Smooth muscle cell (in vitro differentiated cells): ENCODE measurements at regions not wholly inside any gene's neighbourhood (a gene's known extent, or its start where the extent isn't known, plus 50 kb on each side); places are given as distances from the start of the nearest gene placed in this dataset.
"Not testable (repeated sequence)": the region's sequence is repeated elsewhere in the genome, so short reads cannot be mapped to it uniquely, and the experiment has no call there.

Experiments
- DNase-seq: peaks from one replicate; lab custom pipeline; 2025; ENCODE audit not compliant: unreplicated experiment; lab: John Stamatoyannopoulos, UW
- H2AFZ ChIP-seq: fragments of 200-600 bp; sonication (generic); 2 replicates; pipeline ENCODE4 v1.6.0; 2016; ENCODE audit warnings: antibody characterized with exemption, low read depth, mild to moderate bottlenecking
- H3F3A ChIP-seq: fragments of 200-600 bp; sonication (generic); 2 replicates; pipeline ENCODE4 v1.6.0; 2017; ENCODE audit warnings: antibody characterized with exemption, low read depth
- H3K27ac ChIP-seq: fragments of 200-600 bp; sonication (generic); 2 replicates; pipeline ENCODE4 v1.5.1; 2016; ENCODE audit warnings: low read depth, mild to moderate bottlenecking
- H3K27me3 ChIP-seq: fragments of 200-600 bp; sonication (generic); 2 replicates; pipeline ENCODE4 v1.6.1; 2016; ENCODE audit warnings: low read depth, mild to moderate bottlenecking
- H3K36me3 ChIP-seq: fragments of 200-600 bp; sonication (generic); 2 replicates; pipeline ENCODE4 v1.5.1; 2016; ENCODE audit warnings: low read depth
- H3K4me1 ChIP-seq: fragments of 200-600 bp; sonication (generic); 2 replicates; pipeline ENCODE4 v1.5.1; 2016; ENCODE audit warnings: low read depth
- H3K4me2 ChIP-seq: fragments of 200-600 bp; sonication (generic); 2 replicates; pipeline ENCODE4 v1.6.0; 2016; ENCODE audit warnings: mild to moderate bottlenecking
- H3K4me3 ChIP-seq: fragments of 200-600 bp; sonication (generic); 2 replicates; pipeline ENCODE4 v1.5.1; 2016; ENCODE audit warnings: mild to moderate bottlenecking
- H3K79me2 ChIP-seq: fragments of 200-600 bp; sonication (generic); 2 replicates; pipeline ENCODE4 v1.6.0; 2016; ENCODE audit warnings: low read depth, mild to moderate bottlenecking
- H3K9ac ChIP-seq: fragments of 200-600 bp; sonication (generic); 2 replicates; pipeline ENCODE4 v1.6.0; 2016; ENCODE audit warnings: low read depth
- H3K9me3 ChIP-seq: fragments of 200-600 bp; sonication (generic); replicated peaks from 2 replicates; pipeline ENCODE4 v1.5.1; 2016; ENCODE audit warnings: low read depth
- H4K20me1 ChIP-seq: fragments of 200-600 bp; sonication (generic); 2 replicates; pipeline ENCODE4 v1.6.0; 2016; ENCODE audit warnings: low read depth
- WGBS: methylation state at CpG from one replicate; pipeline ENCODE4 v1.1.7; 2016; ENCODE audit warnings: low lambda C conversion rate; 5-methylcytosine and 5-hydroxymethylcytosine counted together
- TF ChIP-seq, protein P1 (sequence below): fragments of 200-600 bp; sonication (generic); IDR thresholded peaks from 2 replicates; pipeline ENCODE4 v1.5.1; 2017; ENCODE audit warnings: borderline replicate concordance, mild to moderate bottlenecking, antibody characterized with exemption; ENCODE audit not compliant: insufficient read depth, poor library complexity, severe bottlenecking

DNA sequence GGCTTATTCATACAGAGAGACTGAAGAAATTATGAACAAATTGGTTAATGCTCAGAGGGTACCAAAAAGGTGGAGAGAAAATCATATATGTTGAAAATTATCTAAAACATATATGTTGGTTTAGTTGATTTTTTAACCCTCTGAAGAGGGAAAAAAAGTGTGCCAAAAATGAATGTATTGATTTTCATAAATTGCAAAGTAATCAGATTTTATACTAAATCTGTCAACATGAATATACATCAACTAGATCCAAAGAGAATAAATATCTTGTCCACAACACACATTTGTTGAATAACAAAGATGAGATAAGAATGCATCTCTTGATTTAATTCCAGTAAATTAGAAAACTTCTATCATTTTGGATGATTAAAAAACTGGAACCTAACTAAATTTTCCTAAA is 125.3 kb upstream of the TACR3 start:
- H3K4me1 ChIP-seq, result no peaks in the 10 kb centered on the region
- no peak overlapping the region for H3K4me2 ChIP-seq
- no peaks in the 10 kb centered on the region for H3K36me3 ChIP-seq
- no peak overlapping the region for H3K9ac ChIP-seq
- H3K79me2 ChIP-seq, result no peaks in the 10 kb centered on the region
- peaks cover 2% of the 10 kb centered on the region for H3K9me3 ChIP-seq
- no peaks in the 10 kb centered on the region for H3F3A ChIP-seq
- H4K20me1 ChIP-seq, result no peaks in the 10 kb centered on the region
- no peaks in the 10 kb centered on the region for H3K27me3 ChIP-seq
- TF ChIP-seq, protein P1, sequence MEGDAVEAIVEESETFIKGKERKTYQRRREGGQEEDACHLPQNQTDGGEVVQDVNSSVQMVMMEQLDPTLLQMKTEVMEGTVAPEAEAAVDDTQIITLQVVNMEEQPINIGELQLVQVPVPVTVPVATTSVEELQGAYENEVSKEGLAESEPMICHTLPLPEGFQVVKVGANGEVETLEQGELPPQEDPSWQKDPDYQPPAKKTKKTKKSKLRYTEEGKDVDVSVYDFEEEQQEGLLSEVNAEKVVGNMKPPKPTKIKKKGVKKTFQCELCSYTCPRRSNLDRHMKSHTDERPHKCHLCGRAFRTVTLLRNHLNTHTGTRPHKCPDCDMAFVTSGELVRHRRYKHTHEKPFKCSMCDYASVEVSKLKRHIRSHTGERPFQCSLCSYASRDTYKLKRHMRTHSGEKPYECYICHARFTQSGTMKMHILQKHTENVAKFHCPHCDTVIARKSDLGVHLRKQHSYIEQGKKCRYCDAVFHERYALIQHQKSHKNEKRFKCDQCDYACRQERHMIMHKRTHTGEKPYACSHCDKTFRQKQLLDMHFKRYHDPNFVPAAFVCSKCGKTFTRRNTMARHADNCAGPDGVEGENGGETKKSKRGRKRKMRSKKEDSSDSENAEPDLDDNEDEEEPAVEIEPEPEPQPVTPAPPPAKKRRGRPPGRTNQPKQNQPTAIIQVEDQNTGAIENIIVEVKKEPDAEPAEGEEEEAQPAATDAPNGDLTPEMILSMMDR, result no peak
- no peak overlapping the region for H3K4me3 ChIP-seq
- H3K27ac ChIP-seq, result no peak overlapping the region
- DNase-seq, result no peak
- no peak overlapping the region for H2AFZ ChIP-seq

DNA sequence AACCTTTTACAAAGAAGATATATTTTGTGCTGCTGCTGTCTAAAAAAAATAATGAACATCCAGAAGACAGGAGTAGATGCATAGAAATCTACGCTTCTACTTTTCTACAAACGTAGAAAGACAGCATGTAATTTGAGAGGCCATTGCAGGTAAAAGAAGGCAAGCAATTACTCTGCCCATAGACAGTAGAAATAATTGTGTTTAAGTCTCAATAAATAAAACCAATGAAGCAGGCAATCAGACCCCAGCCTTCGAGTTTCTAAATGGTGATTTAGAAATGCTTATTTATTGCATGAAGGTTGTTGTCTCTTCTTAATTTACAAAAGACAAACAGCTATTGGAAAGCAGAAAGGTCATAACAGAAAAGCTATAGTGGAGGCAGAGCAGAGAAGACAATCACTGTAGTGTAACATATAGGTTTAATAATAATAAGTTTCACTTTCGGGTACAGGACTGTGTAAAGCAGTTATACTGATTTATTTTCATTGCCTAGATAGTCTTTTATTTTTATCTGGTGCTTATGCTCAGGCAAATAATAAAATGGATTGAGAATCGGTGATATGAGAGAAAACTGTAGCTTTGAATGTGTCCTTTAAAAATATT is 123.0 kb upstream of the TACR3 start:
- no peaks in the 10 kb centered on the region for H3K4me1 ChIP-seq
- H4K20me1 ChIP-seq, result no peaks in the 10 kb centered on the region
- H3F3A ChIP-seq, result no peaks in the 10 kb centered on the region
- no peak overlapping the region for H3K4me3 ChIP-seq
- 87% methylated on average over 5 of the region's 5 CpGs for WGBS
- no peak overlapping the region for H2AFZ ChIP-seq
- no peak for DNase-seq
- H3K36me3 ChIP-seq, result no peaks in the 10 kb centered on the region
- TF ChIP-seq, protein P1, result no peak
- no peaks in the 10 kb centered on the region for H3K79me2 ChIP-seq
- H3K9ac ChIP-seq, result no peak overlapping the region
- H3K4me2 ChIP-seq, result no peak overlapping the region
- no peaks in the 10 kb centered on the region for H3K27me3 ChIP-seq
- H3K27ac ChIP-seq, result no peak overlapping the region
- peaks cover 2% of the 10 kb centered on the region for H3K9me3 ChIP-seq

DNA sequence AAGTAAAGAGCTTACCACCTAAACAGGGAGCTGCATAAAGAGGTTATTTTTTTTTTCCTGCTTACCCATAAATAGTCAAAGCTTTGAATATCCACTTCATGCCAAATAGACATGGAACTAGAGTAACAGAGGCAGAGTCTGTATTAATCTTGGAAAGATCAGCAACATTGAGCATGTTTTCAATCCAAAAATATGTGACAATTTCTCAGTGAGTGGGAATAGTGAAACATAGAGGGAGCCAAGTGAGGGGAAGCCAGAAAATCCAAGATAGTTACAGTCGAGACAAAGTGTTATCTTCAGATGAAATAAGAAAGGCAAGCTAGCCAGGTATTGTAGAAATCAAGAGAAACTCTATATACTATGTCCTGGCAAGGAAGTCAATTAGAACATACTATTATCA is 122.3 kb upstream of the TACR3 start:
- TF ChIP-seq, protein P1, result no peak
- Histone ChIP-seq H3F3A (no peaks in the 10 kb centered on the region), H3K9ac (no peak overlapping the region), H2AFZ (no peak overlapping the region), H3K36me3 (no peaks in the 10 kb centered on the region), H3K27ac (no peak overlapping the region), H3K4me1 (no peaks in the 10 kb centered on the region), H4K20me1 (no peaks in the 10 kb centered on the region), H3K79me2 (no peaks in the 10 kb centered on the region), H3K4me2 (no peak overlapping the region), H3K27me3 (no peaks in the 10 kb centered on the region), H3K4me3 (no peak overlapping the region), H3K9me3 (peaks cover 2% of the 10 kb centered on the region)
- WGBS, result 88% methylated on average over 1 of the region's 1 CpG
- no peak for DNase-seq

DNA sequence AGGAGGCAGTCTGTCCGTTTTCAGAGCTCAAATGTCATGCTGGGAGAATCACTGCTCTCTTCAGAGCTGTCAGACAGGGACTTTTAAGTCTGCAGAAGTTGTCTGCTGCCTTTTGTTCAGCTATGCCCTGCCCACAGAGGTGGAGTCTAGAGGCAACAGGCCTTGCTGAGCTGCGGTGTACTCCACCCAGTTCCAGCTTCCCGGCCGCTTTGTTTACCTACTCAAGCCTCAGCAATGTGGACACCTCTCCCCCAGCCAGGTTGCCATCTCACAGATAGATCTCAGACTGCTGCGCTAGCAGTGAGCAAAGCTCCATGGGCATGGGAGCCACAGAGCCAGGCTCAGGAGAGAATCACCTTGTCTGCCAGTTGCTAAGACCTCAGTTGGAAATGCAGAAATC is 90.5 kb upstream of the TACR3 start:
- H3K4me2 ChIP-seq, H4K20me1 ChIP-seq, H3K27ac ChIP-seq, H2AFZ ChIP-seq, H3K27me3 ChIP-seq, H3K4me1 ChIP-seq, H3K9me3 ChIP-seq, H3K36me3 ChIP-seq, DNase-seq, H3F3A ChIP-seq, H3K79me2 ChIP-seq, H3K9ac ChIP-seq, H3K4me3 ChIP-seq: not testable (repeated sequence)
- WGBS, result 77% methylated on average over 5 of the region's 5 CpGs
